Left ventricle myocardium inferior (tissue), 1 donor: ENCODE measurements at regions not wholly inside any gene's neighbourhood (a gene's known extent, or its start where the extent isn't known, plus 50 kb on each side); places are given as distances from the start of the nearest gene placed in this dataset.
"Not testable (repeated sequence)": the region's sequence is repeated elsewhere in the genome, so short reads cannot be mapped to it uniquely, and the experiment has no call there.

Source experiments
- DNase-seq: peaks from one replicate; pipeline ENCODE4 v3.0.0-alpha.2; 2020
- H3K27ac ChIP-seq: fragments of 200-600 bp; replicated peaks from 2 replicates; pipeline ENCODE4 v1.8.0; 2021
- H3K27me3 ChIP-seq: fragments of 200-600 bp; 2 replicates; pipeline ENCODE4 v1.8.0; 2021; ENCODE audit warnings: low read depth
- H3K36me3 ChIP-seq: fragments of 200-600 bp; 2 replicates; pipeline ENCODE4 v1.8.0; 2021
- H3K4me1 ChIP-seq: fragments of 200-600 bp; 2 replicates; pipeline ENCODE4 v1.8.0; 2021
- H3K4me3 ChIP-seq: fragments of 200-600 bp; 2 replicates; pipeline ENCODE4 v1.8.0; 2021; ENCODE audit warnings: mild to moderate bottlenecking, moderate library complexity
- H3K9me3 ChIP-seq: fragments of 200-600 bp; replicated peaks from 2 replicates; pipeline ENCODE4 v1.8.0; 2021
- CTCF ChIP-seq: fragments of 200-600 bp; IDR thresholded peaks from 2 replicates; pipeline ENCODE4 v1.8.0; 2021; ENCODE audit warnings: antibody characterized with exemption, mild to moderate bottlenecking, borderline replicate concordance
- intact Hi-C: fragments of 100-400 bp; cut with micrococcal nuclease; formaldehyde crosslinking; loops from one replicate; pipeline ENCODE4 v1.11.0; 2022
- donor health status: DM: no; HTN: yes; CAD: no; lungs with severe emphysema.

GRCh38 chr2:17226941-17227490, 291.2 kb downstream of the RAD51AP2 start:
- Histone ChIP-seq H3K4me1 (no peaks in the 10 kb centered on the region), H3K4me3 (no peak overlapping the region), H3K27me3 (no peaks in the 10 kb centered on the region), H3K27ac (no peak overlapping the region), H3K36me3 (no peaks in the 10 kb centered on the region), H3K9me3 (no peaks in the 10 kb centered on the region)
- DNase-seq = no peak
- intact Hi-C loops = no loop called here
- TF ChIP-seq CTCF = no peak

- no peak for TF ChIP-seq CTCF
- intact Hi-C loops = no loop called here
- no peaks in the 10 kb centered on the region for H3K9me3 ChIP-seq
- H3K27me3 ChIP-seq = no peaks in the 10 kb centered on the region
- no peaks in the 10 kb centered on the region for H3K4me1 ChIP-seq
- DNase-seq = no peak
- no peak overlapping the region for H3K4me3 ChIP-seq
- H3K27ac ChIP-seq = no peak overlapping the region
- H3K36me3 ChIP-seq = no peaks in the 10 kb centered on the region
Measured at GRCh38 chr2:17223211-17223610, 295.0 kb downstream of the RAD51AP2 start.

- no peak overlapping the region for H3K27ac ChIP-seq
- H3K36me3 ChIP-seq = no peaks in the 10 kb centered on the region
- no peaks in the 10 kb centered on the region for H3K27me3 ChIP-seq
- no peaks in the 10 kb centered on the region for H3K9me3 ChIP-seq
- no peak for TF ChIP-seq CTCF
- intact Hi-C loops = no loop called here
- no peaks in the 10 kb centered on the region for H3K4me1 ChIP-seq
- DNase-seq = no peak
- no peak overlapping the region for H3K4me3 ChIP-seq
Measured at GRCh38 chr2:17208511-17208910, 309.7 kb downstream of the RAD51AP2 start.

- no peaks in the 10 kb centered on the region for H3K27me3 ChIP-seq
- intact Hi-C loops = no loop called here
- no peaks in the 10 kb centered on the region for H3K4me1 ChIP-seq
- H3K36me3 ChIP-seq = no peaks in the 10 kb centered on the region
- TF ChIP-seq CTCF = no peak
- no peak overlapping the region for H3K27ac ChIP-seq
- no peak overlapping the region for H3K4me3 ChIP-seq
- DNase-seq = no peak
- no peaks in the 10 kb centered on the region for H3K9me3 ChIP-seq
Measured at GRCh38 chr2:17206771-17207170, 311.5 kb downstream of the RAD51AP2 start.

GRCh38 chr2:17204214-17204613, 314.0 kb downstream of the RAD51AP2 start:
- H3K4me1 ChIP-seq, H3K4me3 ChIP-seq, DNase-seq, H3K9me3 ChIP-seq, intact Hi-C loops, H3K36me3 ChIP-seq, H3K27me3 ChIP-seq, H3K27ac ChIP-seq: not testable (repeated sequence)

GRCh38 chr2:17202628-17203027, 315.6 kb downstream of the RAD51AP2 start:
- H3K4me1 ChIP-seq, H3K36me3 ChIP-seq, intact Hi-C loops, H3K4me3 ChIP-seq, H3K9me3 ChIP-seq, H3K27me3 ChIP-seq, H3K27ac ChIP-seq, DNase-seq: not testable (repeated sequence)

- H3K36me3 ChIP-seq = no peaks in the 10 kb centered on the region
- DNase-seq = no peak
- no peaks in the 10 kb centered on the region for H3K4me1 ChIP-seq
- intact Hi-C loops = no loop called here
- no peaks in the 10 kb centered on the region for H3K9me3 ChIP-seq
- H3K27me3 ChIP-seq = no peaks in the 10 kb centered on the region
- H3K27ac ChIP-seq = no peak overlapping the region
- TF ChIP-seq CTCF = no peak
- no peak overlapping the region for H3K4me3 ChIP-seq
Measured at GRCh38 chr2:17199741-17200140, 318.5 kb downstream of the RAD51AP2 start.
